ENCODE measurements at regions not wholly inside any gene's neighbourhood (a gene's known extent, or its start where the extent isn't known, plus 50 kb on each side); places are given as distances from the start of the nearest gene placed in this dataset.

GRCh38 chr5:164007064-164007463 lies 501.6 kb downstream of the MAT2B start:
- POLR2A ChIA-PET = no interaction called here
- Histone ChIP-seq H3K9ac (replicated peaks; ENCODE audit: extremely low read depth, insufficient read depth, low read length) (no peak overlapping the region), H3K36me3 (ENCODE audit: control insufficient read depth in 2 of 2, extremely low read depth in 1 of 2, insufficient read depth in 2 of 2, low read length in 2 of 2) (no peaks in the 10 kb centered on the region), H3K79me2 (ENCODE audit: control insufficient read depth, insufficient read depth, low read length) (no peaks in the 10 kb centered on the region), H3K9me1 (replicated peaks; ENCODE audit: control insufficient read depth, extremely low read depth, insufficient read depth, low read length) (no peaks in the 10 kb centered on the region), H3K4me1 (ENCODE audit: control insufficient read depth, extremely low read depth, insufficient read depth, low read length) (peaks cover 2% of the 10 kb centered on the region), H2AFZ (ENCODE audit: low read depth, low read length) (no peak overlapping the region), H3K4me2 (ENCODE audit: insufficient read depth, low read length) (no peak overlapping the region), H3K27ac (ENCODE audit: insufficient read depth, low read depth, low read length) (no peak overlapping the region), H3K27me3 (ENCODE audit: control insufficient read depth in 2 of 2, insufficient read depth in 2 of 2, low read length in 2 of 2) (no peaks in the 10 kb centered on the region), H3K4me3 (replicated peaks in 1 of 3; ENCODE audit: insufficient read depth in 1 of 3, low read depth in 1 of 3, low read length in 3 of 3) (no peak overlapping the region), H4K20me1 (replicated peaks; ENCODE audit: control insufficient read depth, extremely low read depth, insufficient read depth, low read length) (no peaks in the 10 kb centered on the region), H3K9me3 (replicated peaks; ENCODE audit: control insufficient read depth, insufficient read depth, low read length) (no peaks in the 10 kb centered on the region)
- TF ChIP-seq MYC (IDR thresholded peaks at IDR 0.05; ENCODE audit: low read depth, low read length) (no peak), POLR2AphosphoS5 (IDR thresholded peaks at IDR 0.05; ENCODE audit: insufficient read depth, low read depth, low read length) (no peak), GATA2 (IDR thresholded peaks at IDR 0.05; ENCODE audit: insufficient read depth, insufficient read length, low read depth, low read length) (no peak), JUN (IDR thresholded peaks at IDR 0.05; ENCODE audit: borderline replicate concordance, insufficient read depth, insufficient read length, low read depth) (no peak), POLR2A (IDR thresholded peaks at IDR 0.05; ENCODE audit: low read depth, low read length) (no peak)
- no TSS peak for BruUV-seq (replicated peaks)
- CTCF ChIA-PET = no interaction called here
- intact Hi-C loops (cut with micrococcal nuclease) (no loop called here), dilution Hi-C loops (cut with MboI; ENCODE audit: extremely low pct_ligation_motif_present, low sequenced_read_pairs) (no loop called here)
- DNase-seq (ENCODE audit: low read depth, low spot score) = no peak
- FAIRE-seq = no peak

GRCh38 chr5:164009621-164010020 lies 504.2 kb downstream of the MAT2B start:
- no peak overlapping the region for H3K4me2 ChIP-seq (ENCODE audit: insufficient read depth, low read length)
- no peaks in the 10 kb centered on the region for H4K20me1 ChIP-seq (replicated peaks; ENCODE audit: control insufficient read depth, extremely low read depth, insufficient read depth, low read length)
- intact Hi-C loops (cut with micrococcal nuclease) = no loop called here
- H3K4me1 ChIP-seq (ENCODE audit: control insufficient read depth, extremely low read depth, insufficient read depth, low read length) = peaks cover 11% of the 10 kb centered on the region
- H3K9me1 ChIP-seq (replicated peaks; ENCODE audit: control insufficient read depth, extremely low read depth, insufficient read depth, low read length) = no peaks in the 10 kb centered on the region
- CTCF ChIA-PET = interaction anchor here (1.9 kb wide), 1 partner anchor 495 kb away, joined by 4 read pairs; no protein-coding TSS in a partner anchor
- DNase-seq (ENCODE audit: low read depth, low spot score) (no peak), FAIRE-seq (no peak)
- H3K9me3 ChIP-seq (replicated peaks; ENCODE audit: control insufficient read depth, insufficient read depth, low read length) = no peaks in the 10 kb centered on the region
- H3K27me3 ChIP-seq (ENCODE audit: control insufficient read depth in 2 of 2, insufficient read depth in 2 of 2, low read length in 2 of 2) = no peaks in the 10 kb centered on the region
- POLR2A ChIA-PET = no interaction called here
- dilution Hi-C loops (cut with MboI; ENCODE audit: extremely low pct_ligation_motif_present, low sequenced_read_pairs) = no loop called here
- no TSS peak for BruUV-seq (replicated peaks)
- no peak overlapping the region for H2AFZ ChIP-seq (ENCODE audit: low read depth, low read length)
- no peak overlapping the region for H3K4me3 ChIP-seq (replicated peaks in 1 of 3; ENCODE audit: insufficient read depth in 1 of 3, low read depth in 1 of 3, low read length in 3 of 3)
- no peak for TF ChIP-seq EZH2 (IDR thresholded peaks at IDR 0.05; ENCODE audit: borderline replicate concordance, low read depth, low read length, severe bottlenecking)
- TF ChIP-seq CTCF (IDR thresholded peaks at IDR 0.05; ENCODE audit: extremely low read depth in 1 of 2, insufficient read depth in 1 of 2, low read depth in 1 of 2, low read length in 2 of 2) = no peak
- TF ChIP-seq FOS (IDR thresholded peaks at IDR 0.05; ENCODE audit: borderline replicate concordance, insufficient read depth, low read length) = no peak
- TF ChIP-seq GATA2 (IDR thresholded peaks at IDR 0.05; ENCODE audit: insufficient read depth, insufficient read length, low read depth, low read length) = no peak
- TF ChIP-seq MYC (IDR thresholded peaks at IDR 0.05; ENCODE audit: low read depth, low read length) = no peak
- TF ChIP-seq POLR2AphosphoS5 (IDR thresholded peaks at IDR 0.05; ENCODE audit: insufficient read depth, low read depth, low read length) = no peak
- no peak for TF ChIP-seq JUN (IDR thresholded peaks at IDR 0.05; ENCODE audit: borderline replicate concordance, insufficient read depth, insufficient read length, low read depth)
- TF ChIP-seq POLR2A (IDR thresholded peaks at IDR 0.05; ENCODE audit: low read depth, low read length) = no peak
- no peak for TF ChIP-seq MAX (IDR thresholded peaks at IDR 0.05; ENCODE audit: insufficient read depth, insufficient read length)
- no peaks in the 10 kb centered on the region for H3K36me3 ChIP-seq (ENCODE audit: control insufficient read depth in 2 of 2, extremely low read depth in 1 of 2, insufficient read depth in 2 of 2, low read length in 2 of 2)
- H3K79me2 ChIP-seq (ENCODE audit: control insufficient read depth, insufficient read depth, low read length) = no peaks in the 10 kb centered on the region
- H3K27ac ChIP-seq (ENCODE audit: insufficient read depth, low read depth, low read length) = no peak overlapping the region
- H3K9ac ChIP-seq (replicated peaks; ENCODE audit: extremely low read depth, insufficient read depth, low read length) = no peak overlapping the region

All from endothelial cell of umbilical vein (primary cell).